HL-60 (cell line): ENCODE measurements at regions not wholly inside any gene's neighbourhood (a gene's known extent, or its start where the extent isn't known, plus 50 kb on each side); places are given as distances from the start of the nearest gene placed in this dataset.

Source experiments
- DNase-seq, 2 experiments: peaks; one replicate each; pipeline ENCODE4 v3.0.0-alpha.2; 2010 to 2020; ENCODE audit warnings: low read depth in 1 of 2, low spot score in 1 of 2
- H3K27ac ChIP-seq: fragments of 250-450 bp; sonication (Bioruptor Pico); replicated peaks from 2 replicates; pipeline ENCODE4 v1.5.1; 2020; ENCODE audit warnings: mild to moderate bottlenecking, moderate library complexity
- H3K27me3 ChIP-seq: fragments of 250-450 bp; sonication (Bioruptor Pico); 2 replicates; pipeline ENCODE4 v1.5.1; 2021; ENCODE audit warnings: mild to moderate bottlenecking, moderate library complexity; ENCODE audit not compliant: insufficient read depth, poor library complexity, severe bottlenecking
- H3K4me3 ChIP-seq: replicated peaks from 2 replicates; pipeline ENCODE4 v1.5.1; 2011; ENCODE audit warnings: mild to moderate bottlenecking, control low read depth, low read length; ENCODE audit not compliant: insufficient read depth
- CTCF ChIP-seq: IDR thresholded peaks from one replicate; pipeline ENCODE4 v1.5.1; 2011; ENCODE audit warnings: low read length, control low read depth, inconsistent platforms; ENCODE audit not compliant: insufficient read depth
- GABPA ChIP-seq: IDR thresholded peaks from 2 replicates; pipeline ENCODE4 v1.6.1; 2012; ENCODE audit warnings: low read depth
- POLR2AphosphoS5 ChIP-seq: IDR thresholded peaks from 2 replicates; pipeline ENCODE4 v1.6.1; 2012; ENCODE audit warnings: low read depth
- REST ChIP-seq: IDR thresholded peaks from 2 replicates; pipeline ENCODE4 v1.6.1; 2012; ENCODE audit warnings: low read depth; ENCODE audit not compliant: insufficient replicate concordance
- SPI1 ChIP-seq: IDR thresholded peaks from 2 replicates; pipeline ENCODE4 v1.6.1; 2012; ENCODE audit warnings: low read depth, mild to moderate bottlenecking, borderline replicate concordance

GRCh38 chr7:35386816-35387706 is 133.2 kb upstream of the TBX20 start:
- H3K27ac ChIP-seq, result no peak overlapping the region
- no peak overlapping the region for H3K4me3 ChIP-seq
- peaks cover 2% of the 10 kb centered on the region for H3K27me3 ChIP-seq
- DNase-seq, result no peak
- TF ChIP-seq REST (no peak), SPI1 (no peak), CTCF (no peak), GABPA (no peak), POLR2AphosphoS5 (no peak)

GRCh38 chr7:35386082-35386815 is 132.3 kb upstream of the TBX20 start:
- TF ChIP-seq CTCF, result no peak
- no peak for TF ChIP-seq REST
- TF ChIP-seq SPI1, result no peak
- TF ChIP-seq GABPA, result no peak
- TF ChIP-seq POLR2AphosphoS5, result no peak
- no peak for DNase-seq
- Histone ChIP-seq H3K27ac (no peak overlapping the region), H3K4me3 (no peak overlapping the region), H3K27me3 (no peaks in the 10 kb centered on the region)

- TF ChIP-seq REST (no peak), GABPA (no peak)
- H3K4me3 ChIP-seq, result no peak overlapping the region
- no peak overlapping the region for H3K27ac ChIP-seq
- no peaks in the 10 kb centered on the region for H3K27me3 ChIP-seq
- DNase-seq, result no peak
Measured at GRCh38 chr7:35384761-35385700, 131.1 kb upstream of the TBX20 start.
